Naive B cell (primary cell): ENCODE measurements at regions not wholly inside any gene's neighbourhood (a gene's known extent, or its start where the extent isn't known, plus 50 kb on each side); places are given as distances from the start of the nearest gene placed in this dataset.

Experiments used
- ATAC-seq, 2 donors: fragments of 150-1000 bp; cut with Tn5 transposase; 2 replicates each; pipeline ENCODE4 v1.10.0; 2021; ENCODE audit warnings: low read depth in 2 of 2, mild to moderate bottlenecking in 2 of 2, moderate library complexity in 2 of 2
- DNase-seq: peaks from one replicate; pipeline ENCODE4 v3.0.0; 2022
- H3K27ac Mint-ChIP-seq, 6 donors: one replicate each; pipeline ENCODE4 v1.8.0; 2020 to 2022; ENCODE audit warnings: mild to moderate bottlenecking in 6 of 6, mixed read lengths in 6 of 6, moderate library complexity in 5 of 6, inconsistent platforms in 2 of 6
- H3K27me3 Mint-ChIP-seq, 3 donors: one replicate each; pipeline ENCODE4 v1.8.0; 2021 to 2022; ENCODE audit warnings: mixed read lengths in 3 of 3, mild to moderate bottlenecking in 1 of 3
- H3K36me3 Mint-ChIP-seq, 2 donors: one replicate each; pipeline ENCODE4 v1.8.0; 2020 to 2022; ENCODE audit warnings: mixed read lengths in 2 of 2, inconsistent platforms in 1 of 2, mild to moderate bottlenecking in 1 of 2
- H3K4me1 Mint-ChIP-seq, 3 donors: one replicate each; pipeline ENCODE4 v1.8.0; 2020 to 2022; ENCODE audit warnings: mixed read lengths in 3 of 3, inconsistent platforms in 1 of 3, mild to moderate bottlenecking in 1 of 3, moderate library complexity in 1 of 3
- H3K4me3 Mint-ChIP-seq, 8 donors: one replicate each; pipeline ENCODE4 v1.8.0; 2020 to 2022; ENCODE audit warnings: mild to moderate bottlenecking in 8 of 8, mixed read lengths in 8 of 8, moderate library complexity in 8 of 8, inconsistent platforms in 2 of 8
- H3K9me3 Mint-ChIP-seq, 7 donors: one replicate each; pipeline ENCODE4 v1.8.0; 2020 to 2022; ENCODE audit warnings: mixed read lengths in 7 of 7, mild to moderate bottlenecking in 5 of 7, inconsistent platforms in 2 of 7, moderate library complexity in 1 of 7

- Mint-ChIP-seq H3K9me3 (peaks cover 8 to 25% (median 14%) of the 10 kb centered on the region in 7 donors), H3K36me3 (peaks cover 0 to 4% of the 10 kb centered on the region in 2 donors), H3K4me1 (no peaks in the 10 kb centered on the region), H3K27ac (no peak overlapping the region), H3K4me3 (no peak overlapping the region), H3K27me3 (peaks cover 0 to 3% (median 0%) of the 10 kb centered on the region in 3 donors)
- ATAC-seq (no peak), DNase-seq (no peak)
These were observed 517.4 kb downstream of the RFC3 start for GRCh38 chr13:34335014-34336007.

- Mint-ChIP-seq H3K36me3 (no peaks in the 10 kb centered on the region), H3K27me3 (peaks cover 0 to 10% (median 0%) of the 10 kb centered on the region in 3 donors), H3K27ac (no peak overlapping the region), H3K4me1 (no peaks in the 10 kb centered on the region), H3K9me3 (peaks cover 0 to 9% (median 4%) of the 10 kb centered on the region in 7 donors), H3K4me3 (no peak overlapping the region)
- no peak for DNase-seq
- ATAC-seq = no peak
These were observed 520.2 kb downstream of the RFC3 start for GRCh38 chr13:34338102-34338501.

- Mint-ChIP-seq H3K4me1 (no peaks in the 10 kb centered on the region), H3K9me3 (peaks cover 0 to 6% (median 0%) of the 10 kb centered on the region in 7 donors), H3K27ac (no peak overlapping the region), H3K27me3 (peaks cover 0 to 10% (median 0%) of the 10 kb centered on the region in 3 donors), H3K36me3 (no peaks in the 10 kb centered on the region), H3K4me3 (no peak overlapping the region)
- DNase-seq (no peak), ATAC-seq (no peak)
These were observed 522.6 kb downstream of the RFC3 start for GRCh38 chr13:34340534-34340933.

GRCh38 chr13:34343413-34343940 is 525.5 kb downstream of the RFC3 start:
- no peak overlapping the region for H3K4me3 Mint-ChIP-seq
- H3K9me3 Mint-ChIP-seq = peaks cover 0 to 6% (median 0%) of the 10 kb centered on the region in 7 donors
- ATAC-seq (no peak), DNase-seq (no peak)
- no peaks in the 10 kb centered on the region for H3K36me3 Mint-ChIP-seq
- H3K4me1 Mint-ChIP-seq = no peaks in the 10 kb centered on the region
- peaks cover 0 to 10% (median 0%) of the 10 kb centered on the region in 3 donors for H3K27me3 Mint-ChIP-seq
- H3K27ac Mint-ChIP-seq = peak overlapping the region in 1 of 6 donors; percentile 7

- no peak for DNase-seq
- Mint-ChIP-seq H3K9me3 (peaks cover 0 to 6% (median 0%) of the 10 kb centered on the region in 7 donors), H3K27me3 (peaks cover 0 to 10% (median 0%) of the 10 kb centered on the region in 3 donors), H3K4me1 (no peaks in the 10 kb centered on the region), H3K36me3 (no peaks in the 10 kb centered on the region), H3K4me3 (no peak overlapping the region), H3K27ac (no peak overlapping the region)
- no peak for ATAC-seq
These were observed 526.9 kb downstream of the RFC3 start for GRCh38 chr13:34344816-34345215.

- DNase-seq = no peak
- H3K4me3 Mint-ChIP-seq = no peak overlapping the region
- no peaks in the 10 kb centered on the region for H3K36me3 Mint-ChIP-seq
- no peak for ATAC-seq
- peaks cover 0 to 6% (median 0%) of the 10 kb centered on the region in 7 donors for H3K9me3 Mint-ChIP-seq
- peaks cover 0 to 6% (median 0%) of the 10 kb centered on the region in 3 donors for H3K27me3 Mint-ChIP-seq
- H3K4me1 Mint-ChIP-seq = no peaks in the 10 kb centered on the region
- H3K27ac Mint-ChIP-seq = no peak overlapping the region
These were observed 527.5 kb downstream of the RFC3 start for GRCh38 chr13:34345258-34345965.

DNA sequence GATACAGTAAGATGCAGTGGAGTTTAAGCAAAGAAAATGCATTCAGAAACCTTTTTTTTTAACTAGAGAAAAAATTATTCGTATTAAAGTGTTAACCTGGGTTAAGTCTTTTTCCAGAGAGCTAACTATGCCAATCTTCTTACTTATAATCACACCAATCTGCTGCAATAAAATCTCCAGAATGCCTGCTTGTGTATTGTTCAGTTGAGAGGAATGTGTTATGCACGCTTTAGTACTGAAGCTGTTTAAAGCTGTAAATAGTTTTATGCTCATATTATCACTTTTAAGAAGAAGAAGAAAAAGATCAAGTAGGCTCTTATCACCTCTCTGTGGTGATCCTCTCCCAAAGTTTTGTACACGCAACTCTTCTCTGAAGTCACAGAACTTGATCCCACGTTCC is 528.7 kb downstream of the RFC3 start:
- Mint-ChIP-seq H3K27me3 (peaks cover 0 to 4% (median 0%) of the 10 kb centered on the region in 3 donors), H3K4me1 (no peaks in the 10 kb centered on the region), H3K27ac (no peak overlapping the region), H3K9me3 (peaks cover 0 to 11% (median 3%) of the 10 kb centered on the region in 7 donors), H3K36me3 (no peaks in the 10 kb centered on the region), H3K4me3 (no peak overlapping the region)
- DNase-seq = no peak
- ATAC-seq = no peak

DNA sequence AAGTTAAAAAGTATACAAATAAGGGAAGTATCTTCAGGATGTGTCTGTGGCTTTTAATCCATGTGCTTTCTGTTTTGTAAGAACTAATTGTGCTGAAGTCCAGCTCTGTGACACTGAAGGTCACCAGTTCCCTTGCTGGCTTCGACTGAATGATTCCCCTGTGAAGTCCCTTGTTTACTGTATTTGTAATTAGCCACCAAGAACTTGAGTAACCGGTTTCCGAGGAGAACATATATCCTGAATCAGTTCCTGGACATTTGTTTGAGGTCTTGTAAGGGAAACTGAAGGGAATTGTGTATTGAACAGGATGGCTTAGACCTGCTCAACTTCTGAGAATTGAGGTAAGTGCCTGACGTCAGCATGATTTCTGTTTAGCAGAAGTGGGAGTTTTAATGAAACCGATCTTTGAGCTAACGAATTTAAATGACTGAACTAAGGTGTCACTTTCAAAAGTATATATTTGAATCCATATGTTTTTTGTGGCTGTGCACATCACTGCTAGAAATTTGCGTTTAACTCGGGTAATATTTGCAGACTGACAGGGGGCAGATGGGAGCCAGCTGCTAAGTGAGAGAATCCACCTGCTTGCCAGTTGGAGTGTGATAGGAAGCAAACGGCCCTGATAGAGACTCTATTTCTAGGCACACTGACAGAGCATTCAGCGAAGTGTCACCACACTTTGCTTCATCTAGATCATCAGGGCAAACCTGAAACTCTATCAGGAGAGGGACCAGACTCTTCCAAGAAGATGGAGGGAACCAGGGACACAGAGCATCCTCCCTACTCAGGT is 530.0 kb downstream of the RFC3 start:
- H3K27me3 Mint-ChIP-seq = no peaks in the 10 kb centered on the region
- peaks cover 0 to 11% (median 3%) of the 10 kb centered on the region in 7 donors for H3K9me3 Mint-ChIP-seq
- H3K4me3 Mint-ChIP-seq = peak overlapping the region in 1 of 8 donors; percentile 6
- H3K4me1 Mint-ChIP-seq = no peaks in the 10 kb centered on the region
- no peak overlapping the region for H3K27ac Mint-ChIP-seq
- ATAC-seq (no peak), DNase-seq (no peak)
- no peaks in the 10 kb centered on the region for H3K36me3 Mint-ChIP-seq

DNA sequence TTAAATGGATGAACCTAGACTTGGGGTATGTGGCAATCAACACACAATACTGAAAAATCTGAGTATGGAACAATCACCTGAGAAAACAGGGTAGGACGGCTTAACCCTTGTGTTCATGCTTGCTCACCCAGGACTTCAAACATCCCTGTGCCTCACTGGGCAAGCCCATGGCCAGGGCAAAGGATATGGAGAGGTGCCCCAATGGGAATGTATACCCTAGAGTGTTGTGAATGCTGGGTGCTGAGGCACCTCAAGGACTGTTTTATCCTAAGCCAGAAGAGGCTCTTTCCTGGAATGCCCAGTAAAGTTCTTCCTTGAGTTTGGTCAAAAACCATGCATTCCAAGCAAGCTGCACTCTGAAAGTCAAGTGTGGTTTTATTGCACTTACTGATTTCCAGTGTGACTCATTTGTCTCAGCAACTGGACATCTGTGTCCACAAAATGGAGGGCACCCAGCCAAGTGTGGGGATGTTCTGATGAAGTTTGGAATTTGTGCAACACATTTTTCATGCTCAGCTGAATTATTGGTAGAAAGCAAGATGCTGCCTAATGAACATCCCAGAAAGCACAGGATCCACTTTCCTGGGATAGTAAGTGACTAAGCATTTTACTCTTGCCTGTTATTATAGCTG is 531.3 kb downstream of the RFC3 start:
- no peaks in the 10 kb centered on the region for H3K4me1 Mint-ChIP-seq
- peaks cover 0 to 7% (median 3%) of the 10 kb centered on the region in 7 donors for H3K9me3 Mint-ChIP-seq
- H3K36me3 Mint-ChIP-seq = no peaks in the 10 kb centered on the region

DNA sequence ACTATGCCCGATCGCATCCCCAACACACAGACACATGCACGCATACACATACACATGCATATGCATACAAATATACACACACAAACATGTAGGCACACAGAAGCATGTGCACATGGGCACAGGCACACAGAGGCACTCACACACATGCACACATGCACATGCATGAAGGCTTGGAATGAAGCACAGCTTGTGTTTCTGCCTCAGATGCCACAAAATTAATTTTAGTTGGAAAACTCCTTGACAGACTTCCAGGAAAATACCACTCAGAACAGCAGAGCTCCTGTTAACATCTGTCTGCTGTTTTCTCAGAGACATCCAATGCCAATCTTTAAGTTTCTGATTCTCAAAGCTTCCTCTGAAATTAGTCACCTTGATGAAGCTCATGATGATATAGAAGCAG is 532.7 kb downstream of the RFC3 start:
- no peaks in the 10 kb centered on the region for H3K4me1 Mint-ChIP-seq
- H3K4me3 Mint-ChIP-seq = no peak overlapping the region
- H3K27me3 Mint-ChIP-seq = no peaks in the 10 kb centered on the region
- no peak overlapping the region for H3K27ac Mint-ChIP-seq
- H3K9me3 Mint-ChIP-seq = peaks cover 0 to 8% (median 5%) of the 10 kb centered on the region in 7 donors
- ATAC-seq (no peak), DNase-seq (no peak)
- H3K36me3 Mint-ChIP-seq = no peaks in the 10 kb centered on the region

More for the DNA sequence above, 531.3 kb downstream of the RFC3 start:
- Mint-ChIP-seq H3K27me3 (no peaks in the 10 kb centered on the region), H3K27ac (no peak overlapping the region), H3K4me3 (no peak overlapping the region)
- DNase-seq = no peak
- ATAC-seq = no peak

DNA sequence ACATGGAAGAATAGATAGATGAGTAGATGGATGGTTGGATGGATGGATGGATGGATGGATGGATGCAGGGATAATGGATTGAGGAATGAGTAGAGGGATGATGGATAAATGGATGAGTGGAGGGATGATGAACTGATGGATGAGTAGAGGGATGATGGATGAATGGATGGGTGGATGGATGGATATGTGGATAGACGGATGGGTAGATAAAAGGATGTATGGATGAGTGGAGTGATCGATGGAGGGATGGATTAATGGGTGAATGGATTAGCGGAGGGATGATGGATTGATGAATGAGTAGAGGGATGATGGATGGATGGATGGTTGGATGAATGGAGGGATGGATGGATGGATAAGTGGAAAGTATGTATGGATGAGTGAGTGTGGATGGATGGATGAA is 533.2 kb downstream of the RFC3 start:
- Mint-ChIP-seq H3K36me3 (no peaks in the 10 kb centered on the region), H3K27me3 (no peaks in the 10 kb centered on the region), H3K4me1 (no peaks in the 10 kb centered on the region), H3K4me3 (no peak overlapping the region), H3K27ac (no peak overlapping the region), H3K9me3 (peaks cover 0 to 8% (median 5%) of the 10 kb centered on the region in 7 donors)
- DNase-seq = no peak
- ATAC-seq = no peak

DNA sequence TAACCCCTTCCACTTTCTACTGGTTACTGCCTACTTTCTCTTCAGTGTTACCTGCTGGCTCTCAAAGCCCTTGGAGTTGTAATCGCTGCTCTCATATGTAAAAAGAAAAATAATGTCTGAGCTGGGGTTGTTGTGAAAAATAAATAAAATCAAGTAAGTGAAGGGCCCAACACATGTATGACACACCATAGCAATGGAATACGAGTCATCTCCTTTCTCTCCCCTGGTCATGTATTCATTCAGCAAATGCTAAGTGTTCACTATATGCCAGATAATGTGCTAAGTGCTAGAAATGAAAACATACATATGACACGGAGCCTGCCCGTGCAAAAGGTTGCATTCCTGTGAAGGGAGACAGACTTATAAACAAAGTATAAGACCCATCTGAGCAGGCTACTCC is 535.0 kb downstream of the RFC3 start:
- H3K36me3 Mint-ChIP-seq = no peaks in the 10 kb centered on the region
- DNase-seq (no peak), ATAC-seq (no peak)
- no peak overlapping the region for H3K27ac Mint-ChIP-seq
- peaks cover 0 to 8% (median 5%) of the 10 kb centered on the region in 7 donors for H3K9me3 Mint-ChIP-seq
- H3K4me1 Mint-ChIP-seq = no peaks in the 10 kb centered on the region
- H3K27me3 Mint-ChIP-seq = no peaks in the 10 kb centered on the region
- no peak overlapping the region for H3K4me3 Mint-ChIP-seq
